H9 (cell line): ENCODE measurements at regions not wholly inside any gene's neighbourhood (a gene's known extent, or its start where the extent isn't known, plus 50 kb on each side); places are given as distances from the start of the nearest gene placed in this dataset.

Experiments
- DNase-seq: peaks from one replicate; pipeline ENCODE4 v3.0.0-alpha.2; 2017
- H2AFZ ChIP-seq: one replicate; pipeline ENCODE4 v1.6.1; 2013; ENCODE audit warnings: mild to moderate bottlenecking, low read length, control low read depth, moderate library complexity
- H2AK5ac ChIP-seq: 2 replicates; pipeline ENCODE4 v1.6.1; 2013; ENCODE audit warnings: low read length, control low read depth, mixed read lengths; ENCODE audit not compliant: insufficient read length
- H2BK120ac ChIP-seq: one replicate; pipeline ENCODE4 v1.6.1; 2013; ENCODE audit warnings: low read depth, mild to moderate bottlenecking, low read length, control low read depth, inconsistent platforms; ENCODE audit not compliant: poor library complexity, severe bottlenecking
- H2BK12ac ChIP-seq: 2 replicates; pipeline ENCODE4 v1.6.1; 2013; ENCODE audit warnings: low read length, control low read depth, mixed read lengths, low read depth; ENCODE audit not compliant: insufficient read length
- H2BK15ac ChIP-seq: 2 replicates; pipeline ENCODE4 v1.6.1; 2013; ENCODE audit warnings: low read depth, low read length, control low read depth
- H2BK20ac ChIP-seq: one replicate; pipeline ENCODE4 v1.6.1; 2013; ENCODE audit warnings: low read depth, mild to moderate bottlenecking, low read length, control low read depth, inconsistent platforms; ENCODE audit not compliant: poor library complexity, severe bottlenecking
- H2BK5ac ChIP-seq: 2 replicates; pipeline ENCODE4 v1.6.1; 2013; ENCODE audit warnings: low read length, control low read depth, mixed read lengths; ENCODE audit not compliant: insufficient read length
- H3K14ac ChIP-seq: 2 replicates; pipeline ENCODE4 v1.6.1; 2013; ENCODE audit warnings: low read length, control low read depth; ENCODE audit not compliant: insufficient read depth
- H3K18ac ChIP-seq: 2 replicates; pipeline ENCODE4 v1.6.1; 2013; ENCODE audit warnings: low read depth, mild to moderate bottlenecking, mixed read lengths, low read length, control low read depth; ENCODE audit not compliant: insufficient read length
- H3K23ac ChIP-seq: 2 replicates; pipeline ENCODE4 v1.6.1; 2013; ENCODE audit warnings: low read length, control low read depth, mixed read lengths, low read depth; ENCODE audit not compliant: insufficient read length
- H3K23me2 ChIP-seq: 2 replicates; pipeline ENCODE4 v1.6.1; 2013; ENCODE audit warnings: low read depth, mild to moderate bottlenecking, mixed read lengths, low read length, control low read depth; ENCODE audit not compliant: insufficient read length, poor library complexity, severe bottlenecking
- H3K27ac ChIP-seq: 2 replicates; pipeline ENCODE4 v1.5.1; 2013; ENCODE audit warnings: low read length, control low read depth, mixed read lengths, low read depth; ENCODE audit not compliant: insufficient read length
- H3K27me3 ChIP-seq: 2 replicates; pipeline ENCODE4 v1.6.1; 2013; ENCODE audit warnings: low read length, control low read depth, inconsistent platforms; ENCODE audit not compliant: insufficient read depth
- H3K4ac ChIP-seq: 2 replicates; pipeline ENCODE4 v1.6.1; 2013; ENCODE audit warnings: low read depth, mild to moderate bottlenecking, control low read depth, inconsistent platforms, low read length, moderate library complexity
- H3K4me1 ChIP-seq: 2 replicates; pipeline ENCODE4 v1.6.1; 2013; ENCODE audit warnings: low read length, control low read depth, inconsistent platforms; ENCODE audit not compliant: insufficient read depth
- H3K4me2 ChIP-seq: 2 replicates; pipeline ENCODE4 v1.6.1; 2013; ENCODE audit warnings: low read length, control low read depth, mixed read lengths; ENCODE audit not compliant: insufficient read length, insufficient read depth
- H3K56ac ChIP-seq: 2 replicates; pipeline ENCODE4 v1.6.1; 2013; ENCODE audit warnings: low read depth, mild to moderate bottlenecking, mixed read lengths, low read length, control low read depth; ENCODE audit not compliant: insufficient read length
- H3K79me1 ChIP-seq: 2 replicates; pipeline ENCODE4 v1.6.1; 2013; ENCODE audit warnings: low read depth, mild to moderate bottlenecking, moderate library complexity, low read length, control low read depth, inconsistent platforms; ENCODE audit not compliant: insufficient read depth, poor library complexity, severe bottlenecking
- H3K79me2 ChIP-seq: 2 replicates; pipeline ENCODE4 v1.6.1; 2013; ENCODE audit warnings: low read length, control low read depth, inconsistent platforms; ENCODE audit not compliant: insufficient read depth
- H3K9ac ChIP-seq: 2 replicates; pipeline ENCODE4 v1.6.1; 2013; ENCODE audit warnings: low read length, control low read depth, mixed read lengths; ENCODE audit not compliant: insufficient read length; ENCODE audit errors: extremely low read depth
- H3K9me3 ChIP-seq: one replicate; pipeline ENCODE4 v1.6.1; 2013; ENCODE audit warnings: low read depth, low read length, inconsistent platforms; ENCODE audit not compliant: control insufficient read depth
- H3T11ph ChIP-seq: one replicate; pipeline ENCODE4 v1.6.1; 2013; ENCODE audit warnings: mild to moderate bottlenecking, low read length, control low read depth, inconsistent platforms
- H4K20me1 ChIP-seq: one replicate; pipeline ENCODE4 v1.6.1; 2013; ENCODE audit not compliant: control insufficient read depth, insufficient read length, insufficient read depth
- H4K5ac ChIP-seq: 2 replicates; pipeline ENCODE4 v1.6.1; 2013; ENCODE audit warnings: low read depth, mild to moderate bottlenecking, mixed read lengths, low read length, control low read depth; ENCODE audit not compliant: insufficient read length
- H4K8ac ChIP-seq: replicated peaks from 2 replicates; pipeline ENCODE4 v1.6.1; 2013; ENCODE audit warnings: low read length, control low read depth, mixed read lengths, low read depth; ENCODE audit not compliant: insufficient read length
- H4K91ac ChIP-seq: 2 replicates; pipeline ENCODE4 v1.6.1; 2013; ENCODE audit warnings: low read depth, mild to moderate bottlenecking, moderate library complexity, mixed read lengths, low read length, control low read depth; ENCODE audit not compliant: insufficient read length
- H3K27ac Mint-ChIP-seq, 3 experiments: 2 replicates in 2 of 3; 3 replicates in 1 of 3; pipeline ENCODE4 v1.8.0; 2020 to 2021; ENCODE audit warnings: mixed read lengths in 3 of 3, mild to moderate bottlenecking in 1 of 3, moderate library complexity in 1 of 3
- H3K27me3 Mint-ChIP-seq: 2 replicates; pipeline ENCODE4 v1.8.0; 2021; ENCODE audit warnings: low read depth, mild to moderate bottlenecking, moderate library complexity, mixed read lengths
- H3K36me3 Mint-ChIP-seq, 3 experiments: 2 replicates in 2 of 3; 3 replicates in 1 of 3; pipeline ENCODE4 v1.8.0; 2020 to 2021; ENCODE audit warnings: low read depth in 3 of 3, mixed read lengths in 3 of 3; ENCODE audit not compliant: insufficient read depth in 1 of 3
- H3K4me1 Mint-ChIP-seq, 2 experiments: 2 replicates each; pipeline ENCODE4 v1.8.0; 2020; ENCODE audit warnings: mixed read lengths in 2 of 2
- H3K4me3 Mint-ChIP-seq, 2 experiments: 2 replicates in 1 of 2; 3 replicates in 1 of 2; pipeline ENCODE4 v1.8.0; 2020 to 2021; ENCODE audit warnings: mild to moderate bottlenecking in 2 of 2, mixed read lengths in 2 of 2, moderate library complexity in 1 of 2
- H3K9me3 Mint-ChIP-seq, 2 experiments: 2 replicates in 1 of 2; 3 replicates in 1 of 2; pipeline ENCODE4 v1.8.0; 2020; ENCODE audit warnings: mild to moderate bottlenecking in 2 of 2, mixed read lengths in 2 of 2, moderate library complexity in 1 of 2
- WGBS: extraction: QIAGEN DNeasy Blood & Tissue Kit; methylation state at CpG from one replicate; pipeline ENCODE4 v1.1.7; 2013; ENCODE audit warnings: missing lambda C conversion rate, low lambda C conversion rate, mixed read lengths; ENCODE audit not compliant: insufficient read length; ENCODE audit errors: extremely low coverage; 5-methylcytosine and 5-hydroxymethylcytosine counted together
- TF ChIP-seq, protein P1 (sequence below): fragments of 200-600 bp; sonication (generic); conservative IDR thresholded peaks from 3 replicates; pipeline ENCODE4 v1.8.0; 2021; ENCODE audit warnings: antibody characterized with exemption, mild to moderate bottlenecking

DNA sequence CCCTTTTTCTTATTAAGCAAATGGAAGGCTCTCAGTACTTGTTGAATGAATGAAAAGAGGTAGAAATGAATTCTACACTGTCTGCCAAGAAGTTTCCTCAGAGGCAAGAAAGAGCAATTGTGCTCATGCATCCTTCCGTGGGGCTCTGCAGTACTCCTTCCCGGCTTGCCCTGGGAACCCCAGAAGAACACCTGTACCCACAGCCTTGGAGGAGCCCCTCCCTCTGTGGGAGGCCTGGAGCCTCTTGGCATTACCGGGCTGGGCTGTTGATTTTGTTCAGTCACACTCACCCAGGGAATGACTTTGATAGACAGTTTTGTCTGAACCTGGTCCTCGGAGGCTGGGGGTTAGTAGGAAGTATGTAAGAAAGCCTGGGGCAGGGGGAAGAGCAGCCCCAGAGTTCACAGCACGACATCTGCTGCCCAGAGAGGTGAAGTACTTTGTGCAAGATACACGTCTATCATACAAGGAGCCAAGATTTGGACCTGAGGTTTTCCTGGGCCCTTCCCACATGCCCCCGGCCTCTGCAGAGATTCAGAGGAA, 134.8 kb upstream of the GDF10 start:
- no peak overlapping the region for H3K56ac ChIP-seq
- H3K27me3 ChIP-seq, result no peaks in the 10 kb centered on the region
- H3K27ac Mint-ChIP-seq, result no peak overlapping the region; a peak in 1 of 7 replicates
- H2AK5ac ChIP-seq, result no peak overlapping the region
- H3K18ac ChIP-seq, result no peak overlapping the region
- H3K4me2 ChIP-seq, result no peak overlapping the region
- H3T11ph ChIP-seq, result no peak overlapping the region
- H3K27ac ChIP-seq, result no peak overlapping the region
- no peaks in the 10 kb centered on the region for H3K4me1 Mint-ChIP-seq
- no peak overlapping the region for H4K8ac ChIP-seq
- no peak overlapping the region for H3K14ac ChIP-seq
- no peaks in the 10 kb centered on the region for H3K79me2 ChIP-seq
- peaks cover 3% of the 10 kb centered on the region for H3K23me2 ChIP-seq
- H2BK20ac ChIP-seq, result no peak overlapping the region
- DNase-seq, result no peak
- no peaks in the 10 kb centered on the region for H3K79me1 ChIP-seq
- H3K36me3 Mint-ChIP-seq, result peaks cover 0 to 14% (median 6%) of the 10 kb centered on the region in 3 experiments; a peak in 6 of 7 replicates
- H3K27me3 Mint-ChIP-seq, result peaks cover 3% of the 10 kb centered on the region; the same call in 1 of the 2 replicates
- no peak overlapping the region for H2BK5ac ChIP-seq
- H4K20me1 ChIP-seq, result no peaks in the 10 kb centered on the region
- no peak overlapping the region for H2BK120ac ChIP-seq
- no CpG with 5 or more reads among the region's 7 CpGs for WGBS
- H3K4me1 ChIP-seq, result no peaks in the 10 kb centered on the region
- peaks cover 16 to 19% of the 10 kb centered on the region in 2 experiments for H3K9me3 Mint-ChIP-seq
- H2BK15ac ChIP-seq, result no peak overlapping the region
- no peak overlapping the region for H4K5ac ChIP-seq
- no peak overlapping the region for H3K9ac ChIP-seq
- H3K4me3 Mint-ChIP-seq, result no peak overlapping the region
- H3K9me3 ChIP-seq, result peaks cover 5% of the 10 kb centered on the region
- no peak overlapping the region for H3K4ac ChIP-seq
- H2BK12ac ChIP-seq, result no peak overlapping the region
- no peak overlapping the region for H2AFZ ChIP-seq
- no peak overlapping the region for H3K23ac ChIP-seq
- no peak overlapping the region for H4K91ac ChIP-seq
- TF ChIP-seq, protein P1, sequence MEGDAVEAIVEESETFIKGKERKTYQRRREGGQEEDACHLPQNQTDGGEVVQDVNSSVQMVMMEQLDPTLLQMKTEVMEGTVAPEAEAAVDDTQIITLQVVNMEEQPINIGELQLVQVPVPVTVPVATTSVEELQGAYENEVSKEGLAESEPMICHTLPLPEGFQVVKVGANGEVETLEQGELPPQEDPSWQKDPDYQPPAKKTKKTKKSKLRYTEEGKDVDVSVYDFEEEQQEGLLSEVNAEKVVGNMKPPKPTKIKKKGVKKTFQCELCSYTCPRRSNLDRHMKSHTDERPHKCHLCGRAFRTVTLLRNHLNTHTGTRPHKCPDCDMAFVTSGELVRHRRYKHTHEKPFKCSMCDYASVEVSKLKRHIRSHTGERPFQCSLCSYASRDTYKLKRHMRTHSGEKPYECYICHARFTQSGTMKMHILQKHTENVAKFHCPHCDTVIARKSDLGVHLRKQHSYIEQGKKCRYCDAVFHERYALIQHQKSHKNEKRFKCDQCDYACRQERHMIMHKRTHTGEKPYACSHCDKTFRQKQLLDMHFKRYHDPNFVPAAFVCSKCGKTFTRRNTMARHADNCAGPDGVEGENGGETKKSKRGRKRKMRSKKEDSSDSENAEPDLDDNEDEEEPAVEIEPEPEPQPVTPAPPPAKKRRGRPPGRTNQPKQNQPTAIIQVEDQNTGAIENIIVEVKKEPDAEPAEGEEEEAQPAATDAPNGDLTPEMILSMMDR, result no peak
